ENCODE measurements at regions not wholly inside any gene's neighbourhood (a gene's known extent, or its start where the extent isn't known, plus 50 kb on each side); places are given as distances from the start of the nearest gene placed in this dataset.
"Not testable (repeated sequence)": the region's sequence is repeated elsewhere in the genome, so short reads cannot be mapped to it uniquely, and the experiment has no call there.

- Mint-ChIP-seq H3K36me3 (peaks cover 4% of the 10 kb centered on the region), H3K27me3 (no peaks in the 10 kb centered on the region), H3K27ac (no peak overlapping the region), H3K9me3 (no peaks in the 10 kb centered on the region), H3K4me1 (peaks cover 49 to 58% (median 50%) of the 10 kb centered on the region in 3 donors), H3K4me3 (no peak overlapping the region)
Measured at GRCh38 chr7:130950054-130950453, 216.0 kb upstream of the KLF14 start.

GRCh38 chr7:130950741-130951140 is 216.7 kb upstream of the KLF14 start:
- Mint-ChIP-seq H3K27me3 (no peaks in the 10 kb centered on the region), H3K9me3 (no peaks in the 10 kb centered on the region), H3K4me1 (peaks cover 46 to 58% (median 48%) of the 10 kb centered on the region in 3 donors), H3K4me3 (no peak overlapping the region), H3K36me3 (peaks cover 6% of the 10 kb centered on the region), H3K27ac (no peak overlapping the region)

GRCh38 chr7:130951303-130951975 is 217.4 kb upstream of the KLF14 start:
- Mint-ChIP-seq H3K36me3 (peaks cover 6% of the 10 kb centered on the region), H3K9me3 (no peaks in the 10 kb centered on the region), H3K27me3 (no peaks in the 10 kb centered on the region), H3K4me1 (peaks cover 49 to 59% (median 50%) of the 10 kb centered on the region in 3 donors), H3K27ac (no peak overlapping the region), H3K4me3 (peak overlapping the region in 1 of 4 donors; percentile 54)

GRCh38 chr7:130951976-130952876 is 218.2 kb upstream of the KLF14 start:
- Mint-ChIP-seq H3K27ac (peak overlapping the region in 1 of 3 donors; percentile 54), H3K4me1 (peaks cover 53 to 62% (median 53%) of the 10 kb centered on the region in 3 donors), H3K4me3 (peak overlapping the region in 3 of 4 donors; percentile 3 to 54 (median 23)), H3K36me3 (peaks cover 6% of the 10 kb centered on the region), H3K27me3 (no peaks in the 10 kb centered on the region), H3K9me3 (no peaks in the 10 kb centered on the region)

- Mint-ChIP-seq H3K36me3 (peaks cover 6% of the 10 kb centered on the region), H3K27me3 (no peaks in the 10 kb centered on the region), H3K27ac (peak overlapping the region in 2 of 3 donors; percentile 54 to 97), H3K9me3 (no peaks in the 10 kb centered on the region), H3K4me1 (peaks cover 52 to 61% (median 52%) of the 10 kb centered on the region in 3 donors), H3K4me3 (peak overlapping the region in 1 of 4 donors; percentile 63)
Measured at GRCh38 chr7:130953196-130953595, 219.2 kb upstream of the KLF14 start.

GRCh38 chr7:130954918-130955564 is 221.0 kb upstream of the KLF14 start:
- peak overlapping the region in 3 of 4 donors; percentile 4 to 78 (median 13) for H3K4me3 Mint-ChIP-seq
- H3K9me3 Mint-ChIP-seq: no peaks in the 10 kb centered on the region
- H3K27ac Mint-ChIP-seq: peak overlapping the region; percentile 16 to 97 (median 81)
- peaks cover 63 to 67% (median 66%) of the 10 kb centered on the region in 3 donors for H3K4me1 Mint-ChIP-seq
- no peaks in the 10 kb centered on the region for H3K27me3 Mint-ChIP-seq
- H3K36me3 Mint-ChIP-seq: peaks cover 6% of the 10 kb centered on the region

GRCh38 chr7:130955565-130955919 is 221.5 kb upstream of the KLF14 start:
- H3K27ac Mint-ChIP-seq: peak overlapping the region in 2 of 3 donors; percentile 16 to 97
- peak overlapping the region in 1 of 4 donors; percentile 41 for H3K4me3 Mint-ChIP-seq
- no peaks in the 10 kb centered on the region for H3K27me3 Mint-ChIP-seq
- H3K9me3 Mint-ChIP-seq: no peaks in the 10 kb centered on the region
- H3K4me1 Mint-ChIP-seq: peaks cover 68 to 70% (median 69%) of the 10 kb centered on the region in 3 donors
- H3K36me3 Mint-ChIP-seq: peaks cover 6% of the 10 kb centered on the region

GRCh38 chr7:130956417-130957136 is 222.6 kb upstream of the KLF14 start:
- H3K36me3 Mint-ChIP-seq: peaks cover 6% of the 10 kb centered on the region
- no peaks in the 10 kb centered on the region for H3K27me3 Mint-ChIP-seq
- peak overlapping the region; percentile 85 to 97 (median 96) for H3K27ac Mint-ChIP-seq
- H3K4me1 Mint-ChIP-seq: peaks cover 74 to 76% (median 75%) of the 10 kb centered on the region in 3 donors
- H3K9me3 Mint-ChIP-seq: no peaks in the 10 kb centered on the region
- H3K4me3 Mint-ChIP-seq: peak overlapping the region; percentile 72 to 88 (median 81)

GRCh38 chr7:130957137-130957513 is 223.1 kb upstream of the KLF14 start:
- Mint-ChIP-seq H3K27ac (peak overlapping the region; percentile 85 to 97 (median 96)), H3K27me3 (no peaks in the 10 kb centered on the region), H3K9me3 (no peaks in the 10 kb centered on the region), H3K36me3 (peaks cover 6% of the 10 kb centered on the region), H3K4me3 (peak overlapping the region; percentile 72 to 88 (median 81)), H3K4me1 (peaks cover 80 to 81% (median 81%) of the 10 kb centered on the region in 3 donors)

- not testable (repeated sequence) for H3K36me3 Mint-ChIP-seq, H3K27me3 Mint-ChIP-seq, H3K9me3 Mint-ChIP-seq
- H3K4me1 Mint-ChIP-seq: peaks cover 78 to 82% (median 79%) of the 10 kb centered on the region in 3 donors
- H3K4me3 Mint-ChIP-seq: peak overlapping the region; percentile 67 to 88 (median 80)
- peak overlapping the region; percentile 85 to 97 (median 95) for H3K27ac Mint-ChIP-seq
Measured at GRCh38 chr7:130957722-130958435, 223.9 kb upstream of the KLF14 start.

GRCh38 chr7:130958846-130959245 is 224.8 kb upstream of the KLF14 start:
- Mint-ChIP-seq H3K4me1 (peaks cover 71 to 76% (median 72%) of the 10 kb centered on the region in 3 donors), H3K36me3 (peaks cover 4% of the 10 kb centered on the region), H3K9me3 (no peaks in the 10 kb centered on the region), H3K27me3 (no peaks in the 10 kb centered on the region), H3K4me3 (peak overlapping the region; percentile 8 to 89 (median 80)), H3K27ac (peak overlapping the region; percentile 85 to 97 (median 95))

- peaks cover 64 to 68% (median 64%) of the 10 kb centered on the region in 3 donors for H3K4me1 Mint-ChIP-seq
- H3K36me3 Mint-ChIP-seq: peaks cover 3% of the 10 kb centered on the region
- peak overlapping the region; percentile 72 to 93 (median 84) for H3K4me3 Mint-ChIP-seq
- peak overlapping the region; percentile 85 to 98 (median 97) for H3K27ac Mint-ChIP-seq
- H3K9me3 Mint-ChIP-seq: no peaks in the 10 kb centered on the region
- no peaks in the 10 kb centered on the region for H3K27me3 Mint-ChIP-seq
Measured at GRCh38 chr7:130959743-130960207, 225.8 kb upstream of the KLF14 start.

- H3K36me3 Mint-ChIP-seq: peaks cover 2% of the 10 kb centered on the region
- no peaks in the 10 kb centered on the region for H3K27me3 Mint-ChIP-seq
- peak overlapping the region; percentile 72 to 93 (median 84) for H3K4me3 Mint-ChIP-seq
- no peaks in the 10 kb centered on the region for H3K9me3 Mint-ChIP-seq
- peaks cover 58 to 62% (median 59%) of the 10 kb centered on the region in 3 donors for H3K4me1 Mint-ChIP-seq
- H3K27ac Mint-ChIP-seq: peak overlapping the region; percentile 85 to 98 (median 97)
Measured at GRCh38 chr7:130960208-130960988, 226.4 kb upstream of the KLF14 start.

All from IgD-negative memory B cell (primary cell).